HEK293 (cell line): ENCODE measurements at regions not wholly inside any gene's neighbourhood (a gene's known extent, or its start where the extent isn't known, plus 50 kb on each side); places are given as distances from the start of the nearest gene placed in this dataset.

ENCODE experiments used
- CTCF ChIA-PET: fragments of 350-600 bp; formaldehyde crosslinking; extraction: SDS; loops from one replicate; lab custom pipeline; 2021; ENCODE audit warnings: antibody characterized with exemption; lab: Yijun Ruan, JAX
- POLR2A ChIA-PET: fragments of 300-600 bp; formaldehyde crosslinking; extraction: SDS; loops from one replicate; lab custom pipeline; 2020; ENCODE audit warnings: antibody characterized with exemption, inconsistent platforms; lab: Yijun Ruan, JAX
- H3K27ac ChIP-seq: fragments of 200-500 bp; sonication (Bioruptor generic); 2 replicates; pipeline ENCODE4 v1.5.1; 2014; ENCODE audit warnings: low read depth, low read length, control low read depth, inconsistent platforms; ENCODE audit errors: extremely low read depth
- H3K36me3 ChIP-seq, 2 experiments: fragments of 200-500 bp in 1 of 2; sonication (Bioruptor generic) in 1 of 2; 1 replicate in 1 of 2; 2 replicates in 1 of 2; pipeline ENCODE4 v1.5.1; 2014 to 2017; ENCODE audit warnings: inconsistent platforms in 2 of 2, low read length in 2 of 2; ENCODE audit not compliant: control insufficient read depth in 2 of 2, insufficient read depth in 1 of 2
- H3K4me1 ChIP-seq: fragments of 200-500 bp; sonication (Bioruptor generic); 2 replicates; pipeline ENCODE4 v1.5.1; 2014; ENCODE audit warnings: mild to moderate bottlenecking, low read length, inconsistent platforms; ENCODE audit not compliant: control insufficient read depth, insufficient read depth
- H3K4me3 ChIP-seq: 2 replicates; pipeline ENCODE4 v1.5.1; 2011; ENCODE audit warnings: low read depth, mild to moderate bottlenecking, control low read depth, low read length, moderate library complexity
- H3K9me3 ChIP-seq: fragments of 200-500 bp; sonication (Bioruptor generic); 2 replicates; pipeline ENCODE4 v1.5.1; 2014; ENCODE audit warnings: low read depth, low read length, inconsistent platforms; ENCODE audit not compliant: control insufficient read depth, insufficient read depth
- GLIS1 ChIP-seq: fragments of 450-650 bp; formaldehyde crosslinking; IDR thresholded peaks from 2 replicates; pipeline ENCODE4 v1.5.1; 2016; ENCODE audit warnings: missing biosample characterization, missing genetic modification characterization
- KLF10 ChIP-seq: fragments of 450-650 bp; IDR thresholded peaks from 2 replicates; pipeline ENCODE4 v1.5.1; 2018; ENCODE audit warnings: missing biosample characterization, mild to moderate bottlenecking, missing genetic modification characterization
- KLF7 ChIP-seq: fragments of 450-650 bp; formaldehyde crosslinking; IDR thresholded peaks from 2 replicates; pipeline ENCODE4 v1.5.1; 2016; ENCODE audit warnings: missing biosample characterization, missing genetic modification characterization, borderline replicate concordance
- KLF9 ChIP-seq: fragments of 450-650 bp; formaldehyde crosslinking; IDR thresholded peaks from 2 replicates; pipeline ENCODE4 v1.5.1; 2016; ENCODE audit warnings: missing biosample characterization, missing genetic modification characterization, low read depth
- OSR2 ChIP-seq: fragments of 450-650 bp; formaldehyde crosslinking; IDR thresholded peaks from 2 replicates; pipeline ENCODE4 v1.5.1; 2016; ENCODE audit warnings: missing biosample characterization, missing genetic modification characterization
- SP7 ChIP-seq: fragments of 450-650 bp; formaldehyde crosslinking; IDR thresholded peaks from 2 replicates; pipeline ENCODE4 v1.5.1; 2016; ENCODE audit warnings: missing biosample characterization, missing genetic modification characterization
- ZBTB8A ChIP-seq: fragments of 450-650 bp; formaldehyde crosslinking; IDR thresholded peaks from 2 replicates; pipeline ENCODE4 v1.5.1; 2016; ENCODE audit warnings: missing biosample characterization, missing genetic modification characterization
- ZFP3 ChIP-seq: fragments of 450-650 bp; formaldehyde crosslinking; IDR thresholded peaks from 2 replicates; pipeline ENCODE4 v1.5.1; 2016; ENCODE audit warnings: low read depth, missing biosample characterization, missing genetic modification characterization
- ZNF112 ChIP-seq: fragments of 450-650 bp; formaldehyde crosslinking; IDR thresholded peaks from 2 replicates; pipeline ENCODE4 v1.5.0; 2017; ENCODE audit warnings: missing biosample characterization, missing genetic modification characterization
- ZNF211 ChIP-seq: fragments of 450-650 bp; formaldehyde crosslinking; IDR thresholded peaks from 2 replicates; pipeline ENCODE4 v1.5.1; 2016; ENCODE audit warnings: low read depth, missing biosample characterization, missing genetic modification characterization
- ZNF391 ChIP-seq: fragments of 450-650 bp; formaldehyde crosslinking; IDR thresholded peaks from 2 replicates; pipeline ENCODE4 v1.5.1; 2016; ENCODE audit warnings: low read depth, missing biosample characterization, missing genetic modification characterization, borderline replicate concordance
- ZNF561 ChIP-seq: fragments of 450-650 bp; IDR thresholded peaks from 2 replicates; pipeline ENCODE4 v1.5.1; 2018; ENCODE audit warnings: missing biosample characterization, missing genetic modification characterization, borderline replicate concordance
- ZNF623 ChIP-seq: fragments of 450-650 bp; formaldehyde crosslinking; IDR thresholded peaks from 2 replicates; pipeline ENCODE4 v1.5.1; 2016; ENCODE audit warnings: missing biosample characterization, missing genetic modification characterization
- ZNF768 ChIP-seq: fragments of 450-650 bp; formaldehyde crosslinking; IDR thresholded peaks from 2 replicates; pipeline ENCODE4 v1.5.1; 2018; ENCODE audit warnings: missing biosample characterization, mild to moderate bottlenecking, missing genetic modification characterization
- TF ChIP-seq, protein P1 (sequence below): fragments of 450-650 bp; formaldehyde crosslinking; IDR thresholded peaks from 2 replicates; pipeline ENCODE4 v1.5.1; 2017; ENCODE audit warnings: missing biosample characterization, missing genetic modification characterization
- TF ChIP-seq, protein P2 (sequence below): fragments of 450-650 bp; formaldehyde crosslinking; IDR thresholded peaks from 2 replicates; pipeline ENCODE4 v1.5.1; 2017; ENCODE audit warnings: missing biosample characterization, missing genetic modification characterization
- TF ChIP-seq, protein P3 (sequence below): fragments of 450-650 bp; formaldehyde crosslinking; IDR thresholded peaks from 2 replicates; pipeline ENCODE4 v1.5.1; 2016; ENCODE audit warnings: missing biosample characterization, missing genetic modification characterization

DNA sequence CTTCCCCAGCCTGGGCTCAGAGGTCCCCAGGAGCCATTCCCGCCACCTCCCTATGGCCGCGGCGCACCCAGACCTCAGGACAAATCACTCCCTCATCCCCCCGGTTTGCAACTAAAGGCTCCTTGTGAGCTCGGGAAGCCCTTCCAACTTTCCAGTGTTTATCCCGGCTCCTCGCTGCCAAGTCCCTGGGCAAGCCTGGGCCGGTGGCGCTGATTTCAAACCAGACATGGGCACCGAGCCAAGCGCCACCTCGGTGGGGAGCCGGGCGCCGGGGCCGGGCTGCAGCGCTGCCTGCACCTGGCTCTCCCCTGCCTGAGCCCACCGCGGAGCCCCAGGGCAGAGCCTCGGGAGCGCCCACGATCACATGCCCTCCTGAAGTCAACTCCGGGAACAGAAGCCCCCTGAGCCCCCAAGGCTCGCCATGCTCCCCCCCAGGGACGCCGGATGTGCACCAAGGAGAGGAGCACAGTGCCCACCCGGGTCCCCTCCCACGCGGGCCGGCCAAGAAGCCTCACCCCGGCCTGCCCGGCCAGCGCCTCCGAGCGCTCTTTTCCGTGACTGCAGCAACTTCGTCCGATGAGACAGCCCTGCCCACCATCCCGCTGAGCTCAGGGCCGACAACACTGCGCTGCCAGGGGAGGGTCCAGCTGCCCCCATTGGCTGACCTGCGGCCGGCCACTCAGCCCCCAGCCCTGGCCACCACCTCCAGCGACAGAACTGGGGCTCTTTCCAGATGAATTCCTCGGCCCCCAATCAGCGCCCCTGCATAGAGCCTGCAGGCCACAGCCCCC, 50.0 kb downstream of the NCOR2 start (continued):
- peak; percentile 98 for TF ChIP-seq GLIS1 (tag by site-specific recombination)
- TF ChIP-seq, protein P1, sequence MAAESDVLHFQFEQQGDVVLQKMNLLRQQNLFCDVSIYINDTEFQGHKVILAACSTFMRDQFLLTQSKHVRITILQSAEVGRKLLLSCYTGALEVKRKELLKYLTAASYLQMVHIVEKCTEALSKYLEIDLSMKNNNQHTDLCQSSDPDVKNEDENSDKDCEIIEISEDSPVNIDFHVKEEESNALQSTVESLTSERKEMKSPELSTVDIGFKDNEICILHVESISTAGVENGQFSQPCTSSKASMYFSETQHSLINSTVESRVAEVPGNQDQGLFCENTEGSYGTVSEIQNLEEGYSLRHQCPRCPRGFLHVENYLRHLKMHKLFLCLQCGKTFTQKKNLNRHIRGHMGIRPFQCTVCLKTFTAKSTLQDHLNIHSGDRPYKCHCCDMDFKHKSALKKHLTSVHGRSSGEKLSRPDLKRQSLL (tag by site-specific recombination), result peak; percentile 38; the same call in 1 of the 2 replicates
- peak; percentile 99 for TF ChIP-seq ZBTB8A (tag by site-specific recombination)
- peak; percentile 53; the same call in 1 of the 2 replicates for TF ChIP-seq OSR2 (tag by site-specific recombination)
- peak; percentile 71; the same call in 1 of the 2 replicates for TF ChIP-seq ZNF561
- TF ChIP-seq KLF10 (tag by site-specific recombination), result 0 out of 2 replicates have a peak, but pooled peaks have one; percentile 41
- TF ChIP-seq ZNF391 (tag by site-specific recombination), result no peak
- no peak for TF ChIP-seq ZNF768 (tag by site-specific recombination)
- no peak for TF ChIP-seq ZNF112 (tag by site-specific recombination)

DNA sequence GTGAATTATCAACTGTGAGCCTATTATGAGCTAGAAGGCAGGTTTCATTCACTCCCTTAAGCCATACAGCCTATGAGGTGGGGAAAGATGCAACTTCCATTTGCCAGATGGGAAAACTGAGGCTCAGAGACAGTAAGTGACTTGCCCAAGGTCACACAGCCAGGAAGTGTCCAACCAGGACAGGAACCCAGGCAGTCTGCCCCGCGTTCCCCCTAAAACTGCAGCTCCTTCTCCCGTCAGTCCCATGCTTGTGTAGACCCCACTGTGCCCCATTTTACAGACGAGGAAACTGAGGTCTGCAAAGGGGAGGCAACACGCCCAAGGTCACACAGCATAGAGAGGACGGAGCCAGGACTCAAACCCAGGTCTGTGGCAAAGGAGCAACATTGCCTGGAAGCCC, 50.6 kb downstream of the NCOR2 start:
- TF ChIP-seq, protein P2, sequence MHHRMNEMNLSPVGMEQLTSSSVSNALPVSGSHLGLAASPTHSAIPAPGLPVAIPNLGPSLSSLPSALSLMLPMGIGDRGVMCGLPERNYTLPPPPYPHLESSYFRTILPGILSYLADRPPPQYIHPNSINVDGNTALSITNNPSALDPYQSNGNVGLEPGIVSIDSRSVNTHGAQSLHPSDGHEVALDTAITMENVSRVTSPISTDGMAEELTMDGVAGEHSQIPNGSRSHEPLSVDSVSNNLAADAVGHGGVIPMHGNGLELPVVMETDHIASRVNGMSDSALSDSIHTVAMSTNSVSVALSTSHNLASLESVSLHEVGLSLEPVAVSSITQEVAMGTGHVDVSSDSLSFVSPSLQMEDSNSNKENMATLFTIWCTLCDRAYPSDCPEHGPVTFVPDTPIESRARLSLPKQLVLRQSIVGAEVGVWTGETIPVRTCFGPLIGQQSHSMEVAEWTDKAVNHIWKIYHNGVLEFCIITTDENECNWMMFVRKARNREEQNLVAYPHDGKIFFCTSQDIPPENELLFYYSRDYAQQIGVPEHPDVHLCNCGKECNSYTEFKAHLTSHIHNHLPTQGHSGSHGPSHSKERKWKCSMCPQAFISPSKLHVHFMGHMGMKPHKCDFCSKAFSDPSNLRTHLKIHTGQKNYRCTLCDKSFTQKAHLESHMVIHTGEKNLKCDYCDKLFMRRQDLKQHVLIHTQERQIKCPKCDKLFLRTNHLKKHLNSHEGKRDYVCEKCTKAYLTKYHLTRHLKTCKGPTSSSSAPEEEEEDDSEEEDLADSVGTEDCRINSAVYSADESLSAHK, result 0 out of 2 replicates have a peak, but pooled peaks have one; percentile 4
- TF ChIP-seq ZNF768 (tag by site-specific recombination) (peak; percentile 96), ZFP3 (tag by site-specific recombination) (0 out of 2 replicates have a peak, but pooled peaks have one; percentile 9), KLF7 (tag by site-specific recombination) (0 out of 2 replicates have a peak, but pooled peaks have one; percentile 34), KLF9 (tag by site-specific recombination) (no peak), SP7 (tag by site-specific recombination) (no peak), ZNF211 (tag by site-specific recombination) (no peak), ZNF623 (peak; percentile 25)
- TF ChIP-seq, protein P3, sequence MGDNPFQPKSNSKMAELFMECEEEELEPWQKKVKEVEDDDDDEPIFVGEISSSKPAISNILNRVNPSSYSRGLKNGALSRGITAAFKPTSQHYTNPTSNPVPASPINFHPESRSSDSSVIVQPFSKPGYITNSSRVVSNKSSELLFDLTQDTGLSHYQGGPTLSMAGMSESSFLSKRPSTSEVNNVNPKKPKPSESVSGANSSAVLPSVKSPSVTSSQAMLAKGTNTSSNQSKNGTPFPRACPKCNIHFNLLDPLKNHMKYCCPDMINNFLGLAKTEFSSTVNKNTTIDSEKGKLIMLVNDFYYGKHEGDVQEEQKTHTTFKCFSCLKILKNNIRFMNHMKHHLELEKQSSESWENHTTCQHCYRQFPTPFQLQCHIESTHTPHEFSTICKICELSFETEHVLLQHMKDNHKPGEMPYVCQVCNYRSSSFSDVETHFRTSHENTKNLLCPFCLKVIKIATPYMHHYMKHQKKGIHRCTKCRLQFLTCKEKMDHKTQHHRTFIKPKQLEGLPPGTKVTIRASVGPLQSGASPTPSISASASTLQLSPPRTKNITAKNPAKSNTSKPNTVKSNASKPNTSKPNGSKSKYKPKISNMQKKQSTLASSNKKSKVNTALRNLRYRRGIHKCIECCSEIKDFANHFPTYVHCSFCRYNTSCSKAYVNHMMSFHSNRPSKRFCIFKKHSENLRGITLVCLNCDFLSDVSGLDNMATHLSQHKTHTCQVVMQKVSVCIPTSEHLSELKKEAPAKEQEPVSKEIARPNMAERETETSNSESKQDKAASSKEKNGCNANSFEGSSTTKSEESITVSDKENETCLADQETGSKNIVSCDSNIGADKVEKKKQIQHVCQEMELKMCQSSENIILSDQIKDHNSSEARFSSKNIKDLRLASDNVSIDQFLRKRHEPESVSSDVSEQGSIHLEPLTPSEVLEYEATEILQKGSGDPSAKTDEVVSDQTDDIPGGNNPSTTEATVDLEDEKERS (tag by site-specific recombination), result peak; percentile 40; the same call in 1 of the 2 replicates
- POLR2A ChIA-PET, result interaction anchor here (0.9 kb wide), 1 partner anchor 11 kb away, joined by 6 read pairs; no protein-coding TSS in a partner anchor
- Histone ChIP-seq H3K36me3 (peaks cover 0 to 12% of the 10 kb centered on the region in 2 experiments; a peak in 2 of 3 replicates), H3K9me3 (no peaks in the 10 kb centered on the region), H3K27ac (peak overlapping the region; percentile 99), H3K4me3 (peak overlapping the region; percentile 58), H3K4me1 (peaks cover 25% of the 10 kb centered on the region)
- CTCF ChIA-PET, result interaction anchor here (1.3 to 1.6 kb wide), 2 partner anchors 249 to 251 kb away, joined by 4 to 6 read pairs; no protein-coding TSS in a partner anchor
